ENCODE measurements at regions not wholly inside any gene's neighbourhood (a gene's known extent, or its start where the extent isn't known, plus 50 kb on each side); places are given as distances from the start of the nearest gene placed in this dataset.

DNA sequence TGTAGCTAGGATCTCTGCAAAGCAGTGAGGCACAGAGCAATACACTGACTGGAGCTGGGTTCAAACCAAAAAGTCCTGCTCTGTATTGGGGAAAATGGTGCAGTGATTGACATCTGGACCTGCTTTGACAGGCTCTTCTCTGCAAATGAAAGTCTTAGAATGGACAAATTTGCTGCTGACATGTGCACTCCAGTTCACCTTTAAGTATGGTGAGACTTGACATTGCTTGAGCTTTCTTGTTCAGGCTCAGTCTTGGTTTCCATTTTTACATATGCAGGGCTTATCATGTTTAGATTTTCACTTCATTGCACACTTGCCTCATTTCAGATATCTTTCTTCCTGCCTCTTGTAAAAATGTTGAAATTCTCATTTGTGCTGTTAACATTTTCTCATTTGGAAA is 1655.0 kb downstream of the MRPL39 start:
- H3K36me3 ChIP-seq (ENCODE audit: control insufficient read depth in 2 of 2, insufficient read depth in 1 of 2, low read length in 2 of 2) = no peaks in the 10 kb centered on the region
- TF ChIP-seq KLF10 (tag by site-specific recombination; IDR thresholded peaks at IDR 0.05) (no peak), ZNF704 (tag by site-specific recombination; IDR thresholded peaks at IDR 0.05) (no peak), ZSCAN23 (tag by site-specific recombination; IDR thresholded peaks at IDR 0.05) (no peak)
- H3K27ac ChIP-seq (ENCODE audit: extremely low read depth, low read depth, low read length) = no peak overlapping the region
- no peaks in the 10 kb centered on the region; the same call in 1 of the 2 replicates for H3K9me3 ChIP-seq (ENCODE audit: control insufficient read depth, insufficient read depth, low read depth, low read length)
- ChIA-PET POLR2A (no interaction called here), CTCF (interaction anchor here (0.7 to 1.2 kb wide), 2 partner anchors 13 to 161 kb away, joined by 3 to 5 read pairs; no protein-coding TSS in a partner anchor)
- H3K4me3 ChIP-seq (ENCODE audit: low read depth, low read length) = no peak overlapping the region
- H3K4me1 ChIP-seq (ENCODE audit: control insufficient read depth, insufficient read depth, low read length) = no peaks in the 10 kb centered on the region

- H3K4me1 ChIP-seq (ENCODE audit: control insufficient read depth, insufficient read depth, low read length) = no peaks in the 10 kb centered on the region
- CTCF ChIA-PET = no interaction called here
Observed at GRCh38 chr21:23951251-23951650, 1656.0 kb downstream of the MRPL39 start.

More at GRCh38 chr21:23951251-23951650, 1656.0 kb downstream of the MRPL39 start:
- POLR2A ChIA-PET = no interaction called here
- Histone ChIP-seq H3K9me3 (ENCODE audit: control insufficient read depth, insufficient read depth, low read depth, low read length) (no peaks in the 10 kb centered on the region; the same call in 1 of the 2 replicates), H3K4me3 (ENCODE audit: low read depth, low read length) (no peak overlapping the region), H3K36me3 (ENCODE audit: control insufficient read depth in 2 of 2, insufficient read depth in 1 of 2, low read length in 2 of 2) (no peaks in the 10 kb centered on the region), H3K27ac (ENCODE audit: extremely low read depth, low read depth, low read length) (no peak overlapping the region)
- TF ChIP-seq PRDM4 (tag by site-specific recombination; IDR thresholded peaks at IDR 0.05) (no peak), ZNF639 (tag by site-specific recombination; IDR thresholded peaks at IDR 0.05) (no peak), ZNF677 (tag by site-specific recombination; IDR thresholded peaks at IDR 0.05) (no peak), ZSCAN5A (tag by site-specific recombination; IDR thresholded peaks at IDR 0.05) (no peak), ZNF623 (tag by site-specific recombination; IDR thresholded peaks at IDR 0.05) (no peak), ZNF660 (tag by site-specific recombination; IDR thresholded peaks at IDR 0.05) (no peak), SP3 (tag by site-specific recombination; IDR thresholded peaks at IDR 0.05) (no peak), ZBTB7A (tag by site-specific recombination; IDR thresholded peaks at IDR 0.05; ENCODE audit: low read depth) (no peak), ZNF585B (tag by site-specific recombination; IDR thresholded peaks at IDR 0.05) (no peak), ZNF560 (tag by site-specific recombination; IDR thresholded peaks at IDR 0.05; ENCODE audit: borderline replicate concordance) (no peak)
- TF ChIP-seq, protein P1, sequence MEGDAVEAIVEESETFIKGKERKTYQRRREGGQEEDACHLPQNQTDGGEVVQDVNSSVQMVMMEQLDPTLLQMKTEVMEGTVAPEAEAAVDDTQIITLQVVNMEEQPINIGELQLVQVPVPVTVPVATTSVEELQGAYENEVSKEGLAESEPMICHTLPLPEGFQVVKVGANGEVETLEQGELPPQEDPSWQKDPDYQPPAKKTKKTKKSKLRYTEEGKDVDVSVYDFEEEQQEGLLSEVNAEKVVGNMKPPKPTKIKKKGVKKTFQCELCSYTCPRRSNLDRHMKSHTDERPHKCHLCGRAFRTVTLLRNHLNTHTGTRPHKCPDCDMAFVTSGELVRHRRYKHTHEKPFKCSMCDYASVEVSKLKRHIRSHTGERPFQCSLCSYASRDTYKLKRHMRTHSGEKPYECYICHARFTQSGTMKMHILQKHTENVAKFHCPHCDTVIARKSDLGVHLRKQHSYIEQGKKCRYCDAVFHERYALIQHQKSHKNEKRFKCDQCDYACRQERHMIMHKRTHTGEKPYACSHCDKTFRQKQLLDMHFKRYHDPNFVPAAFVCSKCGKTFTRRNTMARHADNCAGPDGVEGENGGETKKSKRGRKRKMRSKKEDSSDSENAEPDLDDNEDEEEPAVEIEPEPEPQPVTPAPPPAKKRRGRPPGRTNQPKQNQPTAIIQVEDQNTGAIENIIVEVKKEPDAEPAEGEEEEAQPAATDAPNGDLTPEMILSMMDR (tag by site-specific recombination; IDR thresholded peaks at IDR 0.05) = no peak

All from HEK293 (cell line).